Dendritic cell treated with granulocyte-macrophage colony-stimulating factor and Interleukin-4, amounts not matched to agents 40 ng/mL and 50 ng/mL, for 4 days (primary cell): ENCODE measurements at regions not wholly inside any gene's neighbourhood (a gene's known extent, or its start where the extent isn't known, plus 50 kb on each side); places are given as distances from the start of the nearest gene placed in this dataset.
"Not testable (repeated sequence)": the region's sequence is repeated elsewhere in the genome, so short reads cannot be mapped to it uniquely, and the experiment has no call there.

ENCODE experiments used
- H3K27ac Mint-ChIP-seq: one replicate; pipeline ENCODE4 v1.8.0; 2022; ENCODE audit warnings: mild to moderate bottlenecking, mixed read lengths
- H3K27me3 Mint-ChIP-seq: one replicate; pipeline ENCODE4 v1.8.0; 2022; ENCODE audit warnings: mild to moderate bottlenecking, mixed read lengths
- H3K36me3 Mint-ChIP-seq: one replicate; pipeline ENCODE4 v1.8.0; 2022; ENCODE audit warnings: low read depth, mixed read lengths
- H3K4me1 Mint-ChIP-seq: one replicate; pipeline ENCODE4 v1.8.0; 2022; ENCODE audit warnings: low read depth, mixed read lengths
- H3K4me3 Mint-ChIP-seq: one replicate; pipeline ENCODE4 v1.8.0; 2022; ENCODE audit warnings: mild to moderate bottlenecking, moderate library complexity, mixed read lengths
- H3K9me3 Mint-ChIP-seq: one replicate; pipeline ENCODE4 v1.8.0; 2022; ENCODE audit warnings: mixed read lengths
- intact Hi-C: fragments of 100-400 bp; cut with micrococcal nuclease; formaldehyde crosslinking; loops from one replicate; pipeline ENCODE4 v1.15.0; 2022

DNA sequence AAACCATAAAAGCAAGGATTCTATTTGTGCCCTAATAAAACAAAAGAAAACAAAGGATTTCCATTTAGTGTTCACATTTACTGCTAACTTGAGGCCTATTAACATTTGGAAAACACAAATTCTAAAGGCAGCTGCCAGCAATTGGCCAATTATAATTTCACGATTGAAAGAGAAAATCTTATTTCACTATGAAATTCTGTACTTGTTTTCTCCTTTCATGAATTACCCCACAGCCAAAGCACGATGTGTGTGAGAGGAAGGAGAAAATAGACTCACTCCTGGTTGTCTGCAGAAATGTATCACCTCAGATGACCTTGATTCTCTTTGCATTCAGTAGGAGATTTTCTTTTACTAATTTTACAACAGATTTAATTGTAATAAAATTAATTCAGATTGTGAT is 242.8 kb upstream of the GBE1 start:
- H3K4me3 Mint-ChIP-seq: no peak overlapping the region
- H3K36me3 Mint-ChIP-seq: no peaks in the 10 kb centered on the region
- H3K27ac Mint-ChIP-seq: no peak overlapping the region
- intact Hi-C loops: no loop called here
- no peaks in the 10 kb centered on the region for H3K27me3 Mint-ChIP-seq
- no peaks in the 10 kb centered on the region for H3K4me1 Mint-ChIP-seq
- peaks cover 7% of the 10 kb centered on the region for H3K9me3 Mint-ChIP-seq

DNA sequence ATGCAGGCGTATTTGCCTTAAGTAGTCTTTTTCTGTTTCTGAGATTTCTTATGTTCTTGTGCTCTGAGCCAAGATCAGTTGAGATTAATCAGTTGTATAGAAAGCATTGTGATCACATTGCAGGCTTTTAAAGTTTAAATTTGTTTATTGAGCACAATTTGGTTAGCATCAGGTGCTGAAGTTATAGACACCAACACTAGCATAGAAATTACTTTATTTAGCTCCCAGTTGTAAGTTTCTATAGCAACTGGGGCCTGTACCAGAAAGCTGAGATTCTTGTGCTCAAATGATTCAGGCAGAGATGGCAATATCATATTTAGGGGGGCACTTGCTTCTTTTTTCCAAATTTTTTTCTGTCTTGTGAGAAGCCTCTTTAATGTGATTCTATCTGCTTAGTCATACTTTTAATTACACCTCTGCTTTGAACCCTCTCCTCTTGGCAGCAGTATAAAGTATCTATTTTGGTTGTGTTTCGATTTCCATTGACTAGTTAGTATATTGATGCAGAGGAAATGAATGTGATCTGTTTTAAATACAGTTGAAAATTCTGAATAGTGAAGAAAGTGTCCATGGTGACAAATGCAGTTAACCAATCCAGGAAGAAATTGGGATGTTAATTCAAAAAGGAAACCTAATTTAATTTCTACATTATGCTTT is 241.7 kb upstream of the GBE1 start:
- intact Hi-C loops: no loop called here
- H3K9me3 Mint-ChIP-seq: peaks cover 7% of the 10 kb centered on the region
- no peak overlapping the region for H3K4me3 Mint-ChIP-seq
- no peaks in the 10 kb centered on the region for H3K36me3 Mint-ChIP-seq
- no peaks in the 10 kb centered on the region for H3K4me1 Mint-ChIP-seq
- H3K27ac Mint-ChIP-seq: no peak overlapping the region
- H3K27me3 Mint-ChIP-seq: no peaks in the 10 kb centered on the region

DNA sequence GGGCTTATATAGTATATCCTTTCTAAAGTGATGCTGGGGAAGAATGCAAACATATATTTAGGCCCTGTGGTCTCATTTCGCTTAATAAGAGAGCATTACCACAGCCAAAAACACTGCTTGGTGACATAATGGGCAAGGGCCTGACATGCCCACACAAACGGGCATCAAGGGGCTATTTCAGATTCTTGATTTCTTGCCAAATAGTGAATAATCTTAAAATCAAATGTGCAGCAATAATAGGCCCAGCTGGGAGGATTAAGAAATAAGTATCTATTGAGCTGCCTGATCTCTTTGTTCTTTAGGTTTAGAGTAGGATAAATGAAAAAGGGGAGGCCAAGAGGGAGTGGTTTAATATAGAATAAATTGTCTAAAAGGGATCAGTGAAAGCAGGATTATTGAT is 241.0 kb upstream of the GBE1 start:
- intact Hi-C loops: no loop called here
- Mint-ChIP-seq H3K9me3 (peaks cover 6% of the 10 kb centered on the region), H3K27ac (no peak overlapping the region)

DNA sequence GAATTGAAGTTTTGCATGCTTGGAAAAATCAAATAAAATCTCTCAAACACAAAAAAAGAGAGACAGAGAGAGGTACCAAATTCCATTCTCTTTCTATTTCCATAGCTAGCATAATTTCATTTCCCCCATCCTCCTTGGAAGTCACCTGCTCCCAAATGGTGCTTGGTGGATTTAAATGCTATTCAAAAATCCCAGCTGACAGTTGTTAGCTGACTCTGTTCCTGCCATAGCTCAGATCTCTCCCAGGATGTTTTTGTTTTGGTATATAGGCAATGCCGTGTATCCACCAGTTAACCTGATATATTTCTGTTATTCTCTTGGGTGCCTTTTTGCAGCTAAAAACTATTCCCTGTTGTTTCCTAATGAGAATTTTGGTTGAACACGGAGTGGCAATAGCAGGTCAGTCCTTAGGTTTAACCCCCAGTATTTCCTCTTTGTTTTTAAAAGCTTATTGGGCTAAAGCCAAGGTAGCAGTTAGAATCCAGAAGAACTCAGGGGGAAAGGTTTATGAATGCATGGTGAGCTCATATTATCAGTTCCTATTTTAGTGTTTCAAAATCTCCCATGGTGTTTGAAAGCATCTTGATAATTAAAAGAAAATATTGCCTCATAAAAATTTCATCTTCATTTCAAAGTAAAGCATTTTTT is 240.0 kb upstream of the GBE1 start:
- intact Hi-C loops: no loop called here
- no peak overlapping the region for H3K4me3 Mint-ChIP-seq

More for the DNA sequence above, 241.0 kb upstream of the GBE1 start:
- Mint-ChIP-seq H3K4me3 (no peak overlapping the region), H3K36me3 (no peaks in the 10 kb centered on the region), H3K4me1 (no peaks in the 10 kb centered on the region), H3K27me3 (no peaks in the 10 kb centered on the region)

DNA sequence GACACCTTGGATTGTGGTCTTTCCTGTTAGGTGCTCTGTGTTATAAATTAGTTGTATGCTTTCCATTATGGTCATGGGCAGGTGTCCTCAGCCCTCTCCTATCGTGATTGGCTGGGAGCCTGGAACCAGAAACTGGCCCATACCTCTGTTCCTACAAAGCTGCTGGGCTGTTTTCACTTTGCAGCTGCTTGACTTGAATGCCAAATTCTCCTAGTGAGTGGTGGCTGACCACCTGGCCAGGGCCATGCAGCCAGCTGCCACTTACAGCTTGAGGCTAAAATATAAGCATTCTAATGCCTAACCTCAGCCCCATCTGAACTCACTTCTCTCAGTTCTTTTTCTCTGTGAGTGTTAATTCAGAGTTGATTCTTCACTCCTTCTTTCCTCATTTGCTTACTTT is 239.3 kb upstream of the GBE1 start:
- no peaks in the 10 kb centered on the region for H3K4me1 Mint-ChIP-seq
- H3K9me3 Mint-ChIP-seq: peaks cover 13% of the 10 kb centered on the region
- H3K27ac Mint-ChIP-seq: no peak overlapping the region
- H3K36me3 Mint-ChIP-seq: no peaks in the 10 kb centered on the region
- H3K27me3 Mint-ChIP-seq: no peaks in the 10 kb centered on the region
- intact Hi-C loops: no loop called here
- no peak overlapping the region for H3K4me3 Mint-ChIP-seq

More for the DNA sequence above, 240.0 kb upstream of the GBE1 start:
- H3K27me3 Mint-ChIP-seq: no peaks in the 10 kb centered on the region
- peaks cover 7% of the 10 kb centered on the region for H3K9me3 Mint-ChIP-seq
- no peaks in the 10 kb centered on the region for H3K4me1 Mint-ChIP-seq
- no peak overlapping the region for H3K27ac Mint-ChIP-seq
- H3K36me3 Mint-ChIP-seq: no peaks in the 10 kb centered on the region

DNA sequence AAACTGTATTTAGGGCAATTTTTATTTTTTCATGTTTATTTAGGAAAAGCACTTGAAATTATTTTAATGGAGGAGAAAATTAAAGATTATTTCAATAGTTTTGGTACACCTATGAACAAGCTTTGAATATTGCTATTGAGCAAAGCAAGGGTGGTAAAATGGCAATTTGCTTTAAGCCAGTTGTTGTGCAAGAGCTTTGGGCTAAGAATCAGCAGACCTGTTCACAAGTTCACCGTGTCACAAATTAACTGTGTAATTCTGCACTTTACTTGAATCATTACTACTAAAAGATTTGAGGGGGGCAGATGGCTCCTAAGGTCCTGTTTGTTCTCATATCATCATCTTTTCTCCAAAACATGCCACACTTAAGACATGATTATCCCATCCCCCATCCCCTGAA is 238.9 kb upstream of the GBE1 start:
- H3K36me3 Mint-ChIP-seq: no peaks in the 10 kb centered on the region
- H3K4me1 Mint-ChIP-seq: no peaks in the 10 kb centered on the region
- no peaks in the 10 kb centered on the region for H3K27me3 Mint-ChIP-seq
- H3K27ac Mint-ChIP-seq: no peak overlapping the region
- intact Hi-C loops: no loop called here
- H3K4me3 Mint-ChIP-seq: no peak overlapping the region
- H3K9me3 Mint-ChIP-seq: peaks cover 16% of the 10 kb centered on the region

DNA sequence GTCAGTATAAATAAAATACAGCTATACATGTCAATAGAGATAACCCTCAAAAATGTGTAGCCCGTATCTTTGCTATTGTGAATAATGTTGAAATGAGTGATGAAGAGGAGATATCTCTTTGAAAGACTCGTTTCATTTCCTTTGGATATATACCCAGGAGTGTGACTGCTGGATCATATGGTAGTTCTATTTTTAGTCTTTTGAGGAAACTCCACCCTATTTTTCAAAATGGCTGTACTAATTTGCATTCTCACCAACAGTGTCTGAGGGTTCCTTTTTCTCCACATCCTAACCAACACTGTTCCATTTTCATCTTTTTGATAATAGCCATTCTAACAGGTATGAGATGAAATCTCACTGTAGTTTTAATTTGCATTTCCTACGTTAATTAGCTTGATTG is 237.5 kb upstream of the GBE1 start:
- Mint-ChIP-seq H3K4me1 (no peaks in the 10 kb centered on the region), H3K4me3 (no peak overlapping the region), H3K27ac (no peak overlapping the region), H3K27me3 (no peaks in the 10 kb centered on the region), H3K9me3 (peaks cover 16% of the 10 kb centered on the region), H3K36me3 (no peaks in the 10 kb centered on the region)
- intact Hi-C loops: no loop called here

DNA sequence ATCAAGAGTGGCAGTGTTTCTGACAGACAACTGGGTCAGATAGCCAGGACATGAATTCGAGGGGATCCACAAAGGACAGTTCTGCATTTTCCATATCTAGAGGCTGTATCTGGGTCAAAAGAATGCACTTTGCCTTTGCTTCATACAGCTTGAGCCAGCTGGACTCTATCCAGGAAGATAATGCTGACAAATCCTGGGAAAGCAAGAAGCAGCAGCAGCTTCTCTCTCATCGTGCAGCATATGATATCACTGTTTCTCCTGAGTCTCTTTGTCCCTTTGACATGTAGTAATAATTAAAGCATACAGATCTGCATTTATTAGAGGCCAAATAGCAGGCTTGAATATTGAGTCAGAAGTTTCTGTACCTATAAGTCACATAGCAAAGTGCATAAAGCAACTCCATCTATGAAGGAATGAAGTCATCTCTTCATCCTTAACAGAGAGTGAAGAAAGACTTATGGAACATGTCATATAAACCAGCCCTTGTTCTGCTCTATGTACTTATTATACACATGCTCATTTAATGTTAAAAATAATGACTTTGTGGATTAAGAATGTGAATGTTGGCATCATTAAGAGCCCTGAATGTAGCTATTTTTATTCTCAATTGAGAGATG is 236.8 kb upstream of the GBE1 start:
- Mint-ChIP-seq H3K4me3 (no peak overlapping the region), H3K27ac (no peak overlapping the region)
- intact Hi-C loops: no loop called here

DNA sequence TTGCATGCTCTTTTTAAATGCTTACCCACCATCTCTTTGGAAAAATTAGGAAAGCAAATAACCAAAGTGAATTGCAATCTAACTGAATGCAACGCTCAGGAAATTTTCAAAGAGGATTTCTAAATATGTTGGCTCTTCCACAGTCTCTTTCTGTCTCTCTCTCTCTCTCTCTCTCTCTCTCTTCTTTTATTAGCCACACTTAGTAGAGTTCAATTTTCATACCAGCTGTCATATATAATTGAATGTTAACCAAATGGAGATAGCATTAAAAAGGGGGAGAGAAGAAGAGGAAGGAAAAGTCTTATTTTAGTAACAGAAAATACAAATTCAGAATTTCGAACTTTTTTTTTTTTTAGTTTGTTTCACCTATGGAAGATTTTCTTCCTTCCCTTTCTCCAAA is 235.9 kb upstream of the GBE1 start:
- H3K27ac Mint-ChIP-seq: no peak overlapping the region
- no peaks in the 10 kb centered on the region for H3K27me3 Mint-ChIP-seq
- intact Hi-C loops: no loop called here
- H3K36me3 Mint-ChIP-seq: no peaks in the 10 kb centered on the region
- H3K9me3 Mint-ChIP-seq: peaks cover 16% of the 10 kb centered on the region
- no peaks in the 10 kb centered on the region for H3K4me1 Mint-ChIP-seq
- no peak overlapping the region for H3K4me3 Mint-ChIP-seq

More for the DNA sequence above, 236.8 kb upstream of the GBE1 start:
- Mint-ChIP-seq H3K4me1 (no peaks in the 10 kb centered on the region), H3K27me3 (no peaks in the 10 kb centered on the region), H3K36me3 (no peaks in the 10 kb centered on the region), H3K9me3 (peaks cover 16% of the 10 kb centered on the region)

DNA sequence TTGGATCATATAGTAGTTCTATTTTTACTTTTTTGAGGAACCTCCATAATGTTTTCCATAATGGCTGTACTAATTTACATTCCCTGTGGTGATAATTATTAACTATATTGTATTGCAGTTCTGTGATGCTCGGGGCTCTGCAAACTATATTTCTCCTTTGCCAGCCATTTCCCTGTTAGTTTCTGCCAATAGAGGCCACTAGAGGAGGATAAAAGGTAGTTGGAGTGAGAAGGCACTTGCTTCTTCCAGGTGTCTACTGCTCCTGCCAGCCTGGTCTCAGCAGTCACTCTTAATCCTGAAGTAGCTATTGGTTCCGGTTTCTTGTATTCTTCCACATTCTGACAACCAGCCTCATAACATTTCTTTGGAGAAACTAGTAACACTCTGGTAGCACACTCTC is 233.9 kb upstream of the GBE1 start:
- Mint-ChIP-seq H3K9me3 (peaks cover 28% of the 10 kb centered on the region), H3K4me3 (no peak overlapping the region), H3K4me1 (no peaks in the 10 kb centered on the region), H3K27me3 (no peaks in the 10 kb centered on the region), H3K27ac (no peak overlapping the region), H3K36me3 (no peaks in the 10 kb centered on the region)
- intact Hi-C loops: no loop called here

DNA sequence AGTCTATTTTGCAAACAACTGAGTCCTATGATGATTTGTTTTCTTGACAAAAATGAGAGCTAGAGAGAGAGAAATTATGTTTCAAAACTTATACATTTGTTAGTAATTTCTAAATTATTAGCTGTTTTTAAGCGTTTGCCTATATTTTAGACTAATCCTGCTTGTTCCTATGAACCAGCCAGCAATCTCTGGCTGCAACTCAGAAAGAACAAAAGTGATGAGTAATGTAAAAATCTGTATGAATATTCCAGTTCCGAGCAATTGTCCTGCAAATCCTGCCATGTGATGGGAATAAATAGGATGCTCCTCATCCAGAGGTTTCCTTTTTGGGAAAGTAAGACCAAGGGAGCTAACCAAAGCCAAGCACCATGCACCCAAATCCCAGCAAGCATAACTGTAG is 228.3 kb upstream of the GBE1 start:
- no peak overlapping the region for H3K27ac Mint-ChIP-seq
- intact Hi-C loops: no loop called here
- no peak overlapping the region for H3K4me3 Mint-ChIP-seq
- H3K36me3 Mint-ChIP-seq: no peaks in the 10 kb centered on the region
- peaks cover 23% of the 10 kb centered on the region for H3K9me3 Mint-ChIP-seq
- H3K27me3 Mint-ChIP-seq: no peaks in the 10 kb centered on the region
- H3K4me1 Mint-ChIP-seq: no peaks in the 10 kb centered on the region

DNA sequence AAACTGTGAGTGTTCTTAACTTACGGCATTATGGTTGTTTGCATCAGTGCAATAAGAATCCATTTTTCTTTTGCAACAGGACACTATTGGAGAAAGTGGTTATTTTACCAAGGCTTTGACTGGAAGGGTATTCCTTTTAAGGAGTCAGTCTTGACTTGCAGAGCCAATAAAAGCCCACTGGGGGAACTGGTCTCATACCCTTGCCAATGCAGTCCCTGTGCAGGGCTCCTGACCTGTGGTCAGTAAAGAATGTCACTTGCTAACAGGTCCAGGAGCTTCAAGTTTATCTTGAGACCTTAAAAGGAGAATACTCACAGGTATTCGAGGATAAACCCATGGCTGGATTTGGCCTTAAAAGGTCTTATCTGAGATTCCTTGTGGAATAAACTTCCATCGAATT is 227.8 kb upstream of the GBE1 start:
- peaks cover 23% of the 10 kb centered on the region for H3K9me3 Mint-ChIP-seq

DNA sequence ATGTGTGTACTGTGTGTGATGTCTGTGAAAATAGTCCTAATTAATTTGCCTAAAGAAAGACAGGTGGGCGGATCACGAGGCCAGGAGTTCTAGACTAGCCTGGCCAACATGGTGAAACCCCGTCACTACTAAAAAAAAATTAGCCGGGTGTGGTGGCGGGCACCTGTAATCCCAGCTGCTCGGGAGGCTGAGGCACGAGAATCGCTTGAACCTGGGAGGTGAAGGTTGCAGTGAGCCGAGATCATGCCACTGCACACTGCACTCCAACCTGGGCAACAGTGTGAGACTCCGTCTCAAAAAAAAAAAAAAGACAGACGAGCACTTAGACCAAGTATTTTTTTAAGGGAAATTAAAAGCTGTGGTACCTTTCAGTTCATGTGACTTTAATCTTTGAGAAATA is 226.0 kb upstream of the GBE1 start:
- H3K4me1 Mint-ChIP-seq, H3K36me3 Mint-ChIP-seq, H3K27me3 Mint-ChIP-seq, H3K27ac Mint-ChIP-seq, intact Hi-C loops, H3K4me3 Mint-ChIP-seq: not testable (repeated sequence)
- peaks cover 23% of the 10 kb centered on the region for H3K9me3 Mint-ChIP-seq

More for the DNA sequence above, 227.8 kb upstream of the GBE1 start:
- Mint-ChIP-seq H3K4me1 (no peaks in the 10 kb centered on the region), H3K27me3 (no peaks in the 10 kb centered on the region), H3K36me3 (no peaks in the 10 kb centered on the region), H3K4me3 (no peak overlapping the region), H3K27ac (no peak overlapping the region)
- intact Hi-C loops: no loop called here

DNA sequence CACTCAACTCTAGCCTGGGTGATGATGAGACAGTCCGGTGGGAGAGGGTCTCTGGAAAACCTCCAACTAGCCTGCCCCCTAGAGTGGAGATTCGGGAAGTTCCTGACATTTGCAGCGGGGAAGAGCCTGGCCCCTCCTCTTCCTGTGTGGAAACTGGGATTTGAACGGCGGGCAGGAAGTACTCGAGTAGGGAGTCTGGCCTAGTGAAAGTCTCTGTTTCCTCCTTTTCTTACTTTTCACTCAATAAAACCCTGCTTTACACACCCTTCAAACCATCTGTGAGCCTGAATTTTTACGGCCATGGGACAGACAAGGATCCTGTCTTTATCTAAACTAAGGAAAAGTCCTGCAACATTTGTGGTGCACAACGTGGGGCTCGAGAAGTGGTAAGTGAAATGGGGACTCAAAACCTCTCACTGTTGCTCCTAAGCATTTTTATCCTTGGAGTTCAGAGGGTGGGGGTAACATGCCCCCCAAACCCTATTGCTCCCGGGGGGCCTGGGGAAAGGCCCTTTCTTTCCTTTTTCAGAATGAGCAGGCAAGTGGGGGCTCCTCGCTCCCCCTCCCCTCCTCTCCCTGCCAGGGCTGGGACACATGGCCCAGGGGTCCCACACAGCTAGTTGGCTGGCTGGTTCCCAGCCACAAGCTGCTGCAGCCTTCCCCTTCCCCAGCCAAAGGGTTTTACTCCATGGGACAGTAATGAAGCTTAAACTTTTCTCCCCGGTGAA is 224.7 kb upstream of the GBE1 start:
- intact Hi-C loops: no loop called here
- no peak overlapping the region for H3K4me3 Mint-ChIP-seq
- H3K36me3 Mint-ChIP-seq: no peaks in the 10 kb centered on the region
- H3K27me3 Mint-ChIP-seq: no peaks in the 10 kb centered on the region
- H3K4me1 Mint-ChIP-seq: no peaks in the 10 kb centered on the region
- H3K9me3 Mint-ChIP-seq: peaks cover 19% of the 10 kb centered on the region
- H3K27ac Mint-ChIP-seq: no peak overlapping the region
